ENCODE measurements at regions not wholly inside any gene's neighbourhood (a gene's known extent, or its start where the extent isn't known, plus 50 kb on each side); places are given as distances from the start of the nearest gene placed in this dataset.
A peak's percentile ranks its signal among the peaks of the same experiment; 100 is the strongest.
"Not testable (repeated sequence)": the region's sequence is repeated elsewhere in the genome, so short reads cannot be mapped to it uniquely, and the experiment has no call there.

GRCh38 chr17:68775969-68776368 lies 174.8 kb upstream of the FAM20A start:
- ATAC-seq (replicated peaks; ENCODE audit: extremely low read depth, poor library complexity, severe bottlenecking) = no peak
- H3K9me3 Mint-ChIP-seq = no peaks in the 10 kb centered on the region

GRCh38 chr17:68775318-68775717 lies 174.2 kb upstream of the FAM20A start:
- Mint-ChIP-seq H3K4me1 (peaks cover 5% of the 10 kb centered on the region), H3K9me3 (no peaks in the 10 kb centered on the region), H3K27me3 (peaks cover 34% of the 10 kb centered on the region), H3K27ac (ENCODE audit: low read depth) (no peak overlapping the region), H3K4me3 (no peak overlapping the region), H3K36me3 (ENCODE audit: insufficient read depth) (no peaks in the 10 kb centered on the region)
- ATAC-seq (replicated peaks; ENCODE audit: extremely low read depth, poor library complexity, severe bottlenecking) (no peak), DNase-seq (ENCODE audit: low spot score in 2 of 2) (no peak)

More at GRCh38 chr17:68775969-68776368, 174.8 kb upstream of the FAM20A start:
- Mint-ChIP-seq H3K27me3 (peaks cover 34% of the 10 kb centered on the region), H3K4me3 (no peak overlapping the region), H3K27ac (ENCODE audit: low read depth) (no peak overlapping the region), H3K36me3 (ENCODE audit: insufficient read depth) (no peaks in the 10 kb centered on the region), H3K4me1 (peaks cover 5% of the 10 kb centered on the region)
- no peak for DNase-seq (ENCODE audit: low spot score in 2 of 2)

GRCh38 chr17:68771867-68772515 lies 170.8 kb upstream of the FAM20A start:
- ATAC-seq (replicated peaks; ENCODE audit: extremely low read depth, poor library complexity, severe bottlenecking) = no peak
- Mint-ChIP-seq H3K4me1 (peaks cover 5% of the 10 kb centered on the region), H3K4me3 (peak overlapping the region; percentile 52), H3K9me3 (no peaks in the 10 kb centered on the region), H3K27me3 (peaks cover 16% of the 10 kb centered on the region), H3K36me3 (ENCODE audit: insufficient read depth) (no peaks in the 10 kb centered on the region), H3K27ac (ENCODE audit: low read depth) (no peak overlapping the region)
- no peak for DNase-seq (ENCODE audit: low spot score in 2 of 2)

GRCh38 chr17:68768804-68769203 lies 167.6 kb upstream of the FAM20A start:
- H3K27ac Mint-ChIP-seq (ENCODE audit: low read depth) = no peak overlapping the region
- H3K36me3 Mint-ChIP-seq (ENCODE audit: insufficient read depth) = no peaks in the 10 kb centered on the region
- H3K27me3 Mint-ChIP-seq = peaks cover 31% of the 10 kb centered on the region
- H3K4me1 Mint-ChIP-seq = peaks cover 5% of the 10 kb centered on the region
- DNase-seq (ENCODE audit: low spot score in 2 of 2) (no peak), ATAC-seq (replicated peaks; ENCODE audit: extremely low read depth, poor library complexity, severe bottlenecking) (no peak)
- H3K9me3 Mint-ChIP-seq = no peaks in the 10 kb centered on the region
- no peak overlapping the region for H3K4me3 Mint-ChIP-seq

GRCh38 chr17:68766640-68767039 lies 165.5 kb upstream of the FAM20A start:
- Mint-ChIP-seq H3K27me3 (peaks cover 31% of the 10 kb centered on the region), H3K4me1 (no peaks in the 10 kb centered on the region), H3K4me3 (no peak overlapping the region), H3K27ac (ENCODE audit: low read depth) (no peak overlapping the region), H3K9me3 (no peaks in the 10 kb centered on the region), H3K36me3 (ENCODE audit: insufficient read depth) (no peaks in the 10 kb centered on the region)
- ATAC-seq (replicated peaks; ENCODE audit: extremely low read depth, poor library complexity, severe bottlenecking) = no peak
- DNase-seq (ENCODE audit: low spot score in 2 of 2) = no peak

GRCh38 chr17:68763562-68763961 lies 162.4 kb upstream of the FAM20A start:
- H3K4me3 Mint-ChIP-seq = no peak overlapping the region
- no peak for ATAC-seq (replicated peaks; ENCODE audit: extremely low read depth, poor library complexity, severe bottlenecking)
- DNase-seq (ENCODE audit: low spot score in 2 of 2) = no peak
- H3K9me3 Mint-ChIP-seq = no peaks in the 10 kb centered on the region
- peaks cover 31% of the 10 kb centered on the region for H3K27me3 Mint-ChIP-seq
- no peaks in the 10 kb centered on the region for H3K36me3 Mint-ChIP-seq (ENCODE audit: insufficient read depth)
- no peak overlapping the region for H3K27ac Mint-ChIP-seq (ENCODE audit: low read depth)
- peaks cover 8% of the 10 kb centered on the region for H3K4me1 Mint-ChIP-seq

- Mint-ChIP-seq H3K27me3 (peaks cover 28% of the 10 kb centered on the region), H3K4me3 (no peak overlapping the region), H3K4me1 (peaks cover 8% of the 10 kb centered on the region), H3K9me3 (no peaks in the 10 kb centered on the region), H3K27ac (ENCODE audit: low read depth) (no peak overlapping the region), H3K36me3 (ENCODE audit: insufficient read depth) (no peaks in the 10 kb centered on the region)
- ATAC-seq (replicated peaks; ENCODE audit: extremely low read depth, poor library complexity, severe bottlenecking) = no peak
- DNase-seq (ENCODE audit: low spot score in 2 of 2) = no peak
Measured at GRCh38 chr17:68762911-68763310, 161.7 kb upstream of the FAM20A start.

GRCh38 chr17:68760141-68760475 lies 158.9 kb upstream of the FAM20A start:
- Mint-ChIP-seq H3K36me3 (ENCODE audit: insufficient read depth) (no peaks in the 10 kb centered on the region), H3K9me3 (no peaks in the 10 kb centered on the region), H3K4me3 (no peak overlapping the region), H3K4me1 (peaks cover 8% of the 10 kb centered on the region), H3K27ac (ENCODE audit: low read depth) (no peak overlapping the region), H3K27me3 (peaks cover 19% of the 10 kb centered on the region)
- DNase-seq (ENCODE audit: low spot score in 2 of 2) (no peak), ATAC-seq (replicated peaks; ENCODE audit: extremely low read depth, poor library complexity, severe bottlenecking) (no peak)

- Mint-ChIP-seq H3K36me3 (ENCODE audit: insufficient read depth) (no peaks in the 10 kb centered on the region), H3K4me1 (peaks cover 8% of the 10 kb centered on the region), H3K27ac (ENCODE audit: low read depth) (no peak overlapping the region), H3K9me3 (no peaks in the 10 kb centered on the region), H3K27me3 (peaks cover 14% of the 10 kb centered on the region), H3K4me3 (no peak overlapping the region)
- ATAC-seq (replicated peaks; ENCODE audit: extremely low read depth, poor library complexity, severe bottlenecking) = no peak
- DNase-seq (ENCODE audit: low spot score in 2 of 2) = no peak
Measured at GRCh38 chr17:68759343-68760140, 158.4 kb upstream of the FAM20A start.

GRCh38 chr17:68759002-68759342 lies 157.8 kb upstream of the FAM20A start:
- Mint-ChIP-seq H3K36me3 (ENCODE audit: insufficient read depth) (no peaks in the 10 kb centered on the region), H3K27me3 (peaks cover 8% of the 10 kb centered on the region), H3K4me3 (no peak overlapping the region), H3K9me3 (no peaks in the 10 kb centered on the region), H3K27ac (ENCODE audit: low read depth) (no peak overlapping the region), H3K4me1 (peaks cover 8% of the 10 kb centered on the region)
- DNase-seq (ENCODE audit: low spot score in 2 of 2) (no peak), ATAC-seq (replicated peaks; ENCODE audit: extremely low read depth, poor library complexity, severe bottlenecking) (no peak)

- H3K27me3 Mint-ChIP-seq; H3K27ac Mint-ChIP-seq (ENCODE audit: low read depth); H3K4me1 Mint-ChIP-seq; DNase-seq (ENCODE audit: low spot score in 2 of 2); ATAC-seq (replicated peaks; ENCODE audit: extremely low read depth, poor library complexity, severe bottlenecking); H3K4me3 Mint-ChIP-seq; H3K36me3 Mint-ChIP-seq (ENCODE audit: insufficient read depth); H3K9me3 Mint-ChIP-seq: not testable (repeated sequence)
Measured at GRCh38 chr17:68757866-68758757, 156.9 kb upstream of the FAM20A start.

GRCh38 chr17:68753985-68754769 lies 153.0 kb upstream of the FAM20A start:
- H3K4me3 Mint-ChIP-seq = no peak overlapping the region
- DNase-seq (ENCODE audit: low spot score in 2 of 2) = no peak
- no peaks in the 10 kb centered on the region for H3K9me3 Mint-ChIP-seq
- no peak overlapping the region for H3K27ac Mint-ChIP-seq (ENCODE audit: low read depth)
- no peaks in the 10 kb centered on the region for H3K4me1 Mint-ChIP-seq
- no peak for ATAC-seq (replicated peaks; ENCODE audit: extremely low read depth, poor library complexity, severe bottlenecking)
- peaks cover 13% of the 10 kb centered on the region for H3K27me3 Mint-ChIP-seq
- H3K36me3 Mint-ChIP-seq (ENCODE audit: insufficient read depth) = no peaks in the 10 kb centered on the region
